GM12873 (cell line): ENCODE measurements at regions not wholly inside any gene's neighbourhood (a gene's known extent, or its start where the extent isn't known, plus 50 kb on each side); places are given as distances from the start of the nearest gene placed in this dataset.

Source experiments
- CTCF ChIP-seq: IDR thresholded peaks from 2 replicates; pipeline ENCODE4 v1.5.1; 2012; ENCODE audit warnings: low read depth, mild to moderate bottlenecking, moderate library complexity, low read length, control low read depth; ENCODE audit not compliant: insufficient read depth; ENCODE audit errors: missing control alignments

GRCh38 chr18:30359521-30359920 lies 683.0 kb downstream of the DSC3 start:
- TF ChIP-seq CTCF: no peak

GRCh38 chr18:30358555-30358954 lies 684.0 kb downstream of the DSC3 start:
- no peak for TF ChIP-seq CTCF

- TF ChIP-seq CTCF: no peak
Measured at GRCh38 chr18:30352551-30353168, 689.9 kb downstream of the DSC3 start.

GRCh38 chr18:30350263-30350662 lies 692.3 kb downstream of the DSC3 start:
- TF ChIP-seq CTCF: no peak

- TF ChIP-seq CTCF: no peak
Measured at GRCh38 chr18:30343090-30343489, 699.5 kb downstream of the DSC3 start.

- no peak for TF ChIP-seq CTCF
Measured at GRCh38 chr18:30342675-30343074, 699.9 kb downstream of the DSC3 start.

- no peak for TF ChIP-seq CTCF
Measured at GRCh38 chr18:30334781-30335180, 707.8 kb downstream of the DSC3 start.
